GM19397 (cell line): ENCODE measurements at regions not wholly inside any gene's neighbourhood (a gene's known extent, or its start where the extent isn't known, plus 50 kb on each side); places are given as distances from the start of the nearest gene placed in this dataset.
"Not testable (repeated sequence)": the region's sequence is repeated elsewhere in the genome, so short reads cannot be mapped to it uniquely, and the experiment has no call there.

Source experiments
- ATAC-seq: cut with Tn5 transposase; IDR thresholded peaks from one replicate; pipeline ENCODE4 v1.9.1; 2021; ENCODE audit warnings: mild to moderate bottlenecking, moderate library complexity; ENCODE audit not compliant: unreplicated experiment

GRCh38 chr2:13335862-13336535, 619.3 kb downstream of the TRIB2 start:
- no peak for ATAC-seq

- no peak for ATAC-seq
These were observed 634.3 kb downstream of the TRIB2 start for GRCh38 chr2:13351068-13351467.

GRCh38 chr2:13353083-13353482, 636.3 kb downstream of the TRIB2 start:
- no peak for ATAC-seq

GRCh38 chr2:13354031-13354430, 637.3 kb downstream of the TRIB2 start:
- no peak for ATAC-seq

GRCh38 chr2:13381928-13382327, 665.2 kb downstream of the TRIB2 start:
- not testable (repeated sequence) for ATAC-seq

DNA sequence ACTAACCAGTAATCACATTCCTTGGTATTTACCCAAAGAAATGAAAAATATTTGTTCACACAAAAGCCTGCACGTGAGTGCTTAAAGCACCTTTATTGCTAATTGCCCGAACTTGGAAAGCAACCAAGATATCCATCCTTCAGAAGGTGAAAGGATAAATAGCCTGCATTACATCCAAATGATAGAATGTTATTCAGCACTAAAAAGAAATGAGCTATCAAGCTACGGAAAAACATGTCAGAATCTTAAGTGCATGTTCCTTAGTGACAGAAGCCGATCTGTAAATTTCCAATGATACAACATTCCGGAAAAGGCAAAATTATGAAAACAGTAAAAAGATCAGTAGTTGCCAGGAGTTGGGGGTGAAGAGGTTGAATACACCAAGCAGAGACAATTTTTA, 672.4 kb downstream of the TRIB2 start:
- not testable (repeated sequence) for ATAC-seq

DNA sequence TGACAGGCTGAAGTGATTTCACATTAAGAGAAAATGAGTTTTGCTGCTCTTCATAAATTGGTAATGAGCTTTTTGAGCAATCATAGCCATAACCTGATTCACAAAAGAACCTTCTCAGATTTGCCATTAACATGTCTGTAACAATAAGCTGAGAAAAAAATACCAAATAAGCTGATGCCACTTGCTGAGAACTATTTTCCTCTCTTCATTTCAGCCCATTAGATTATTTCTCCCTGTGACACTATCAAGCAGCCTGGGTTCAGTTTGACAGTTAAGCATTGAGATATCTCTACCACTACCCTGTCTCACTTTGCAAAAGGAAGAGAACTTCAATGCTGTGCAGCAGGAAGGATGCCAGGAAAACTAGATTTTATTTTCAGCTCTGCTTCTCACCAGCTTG, 673.9 kb downstream of the TRIB2 start:
- ATAC-seq = no peak

DNA sequence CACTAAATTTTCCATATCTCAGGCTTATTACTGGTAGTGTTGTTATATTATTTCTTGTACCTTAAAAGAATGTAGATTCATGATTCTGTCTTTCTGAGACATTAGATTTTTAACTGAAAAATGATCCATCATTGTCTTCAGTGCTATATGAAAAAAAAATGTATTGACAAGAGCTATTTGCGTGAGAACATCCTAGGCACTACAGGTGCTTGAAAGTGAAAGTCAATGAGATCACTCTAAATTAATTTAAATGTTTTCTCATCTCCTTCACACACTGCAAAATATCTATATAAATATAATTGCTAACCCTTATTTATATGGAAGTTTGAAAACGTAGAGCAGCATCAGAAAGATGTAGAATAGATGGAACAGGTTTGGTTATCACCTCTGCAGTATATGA, 684.6 kb downstream of the TRIB2 start:
- ATAC-seq = no peak

DNA sequence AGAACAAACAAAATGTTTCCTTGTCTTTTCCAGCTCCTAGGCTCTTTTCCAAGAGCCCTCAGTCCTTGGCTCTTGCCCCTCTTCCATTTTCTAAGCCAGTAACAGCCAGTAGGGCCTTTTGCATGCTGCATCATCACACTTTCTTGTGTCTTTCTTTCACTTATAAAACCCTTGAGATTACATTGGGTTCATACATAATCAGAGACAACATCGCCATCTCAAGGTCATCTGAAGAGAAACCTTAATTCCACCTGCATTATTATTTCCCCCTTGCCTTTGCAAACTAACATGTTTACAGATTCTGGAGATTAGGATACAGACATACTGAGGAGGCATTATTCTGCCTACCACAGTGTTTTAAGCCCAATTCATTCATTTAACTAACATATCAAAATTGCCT, 697.3 kb downstream of the TRIB2 start:
- no peak for ATAC-seq

DNA sequence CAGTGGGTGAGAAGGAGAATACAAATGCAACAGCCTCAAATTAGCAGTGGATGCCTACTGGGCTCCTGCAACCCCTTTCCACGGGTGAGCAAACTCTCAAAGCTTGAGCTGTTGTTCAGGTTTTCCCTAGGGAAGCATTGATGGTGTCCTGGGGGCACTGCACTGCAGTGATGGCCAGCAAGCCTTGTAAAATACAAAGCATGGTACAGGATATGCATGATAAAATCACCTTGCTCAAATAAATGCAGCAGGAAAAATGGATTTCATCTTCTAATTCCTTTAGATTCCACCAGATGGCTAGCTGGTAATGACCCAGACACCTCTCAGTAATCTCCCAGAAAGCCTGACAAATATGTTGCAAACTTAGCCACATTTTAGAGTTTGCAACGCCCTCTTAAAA, 698.2 kb downstream of the TRIB2 start:
- no peak for ATAC-seq

DNA sequence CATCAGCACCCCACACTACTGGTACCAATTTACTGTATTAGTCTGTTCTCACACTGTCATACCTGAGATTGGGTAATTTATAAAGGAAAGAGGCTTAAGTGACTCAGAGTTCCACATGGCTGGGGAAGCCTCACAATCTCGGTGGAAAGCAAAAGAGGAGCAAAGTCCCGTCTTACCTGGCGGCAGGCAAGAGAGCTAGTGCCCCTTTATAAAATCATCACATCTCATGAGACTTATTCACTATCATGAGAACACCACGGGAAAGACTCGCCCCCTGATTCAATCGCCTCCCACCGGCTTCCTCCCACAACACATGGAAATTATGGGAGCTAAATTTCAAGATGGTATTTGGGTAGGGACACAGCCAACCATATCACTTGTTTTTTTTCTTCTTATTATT, 717.2 kb downstream of the TRIB2 start:
- ATAC-seq = no peak

DNA sequence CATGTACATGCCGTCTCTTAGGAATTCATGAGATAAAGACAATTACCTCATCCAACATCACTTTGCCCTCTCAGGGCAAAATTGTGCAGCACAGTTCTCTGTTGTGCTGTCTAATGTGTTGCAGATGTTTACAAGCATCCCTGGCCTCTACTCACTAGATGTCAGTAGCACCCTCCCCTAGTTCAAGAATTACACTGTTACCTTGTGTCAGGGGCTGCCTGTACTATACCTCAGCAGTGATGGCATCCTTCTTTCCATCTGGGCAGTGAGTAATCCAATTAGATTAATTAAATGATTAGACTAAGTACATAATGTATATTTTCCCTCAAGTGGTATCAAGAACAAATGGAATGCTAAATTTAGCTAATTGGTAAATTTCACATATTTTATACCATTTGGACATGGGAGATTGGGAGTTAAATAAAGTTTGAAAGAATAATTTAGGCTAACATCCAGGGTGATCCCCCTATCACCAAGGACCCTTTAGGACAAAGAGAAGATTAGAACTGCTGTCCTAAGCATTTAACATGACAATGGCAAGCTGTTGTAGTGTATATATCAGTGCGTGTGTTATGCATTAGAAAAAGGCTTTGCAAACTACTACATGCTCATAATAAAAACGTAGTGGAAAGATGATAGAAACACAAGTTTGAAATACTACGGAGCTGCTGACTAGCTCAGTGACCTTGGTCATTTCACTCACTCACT, 727.0 kb downstream of the TRIB2 start:
- not testable (repeated sequence) for ATAC-seq

DNA sequence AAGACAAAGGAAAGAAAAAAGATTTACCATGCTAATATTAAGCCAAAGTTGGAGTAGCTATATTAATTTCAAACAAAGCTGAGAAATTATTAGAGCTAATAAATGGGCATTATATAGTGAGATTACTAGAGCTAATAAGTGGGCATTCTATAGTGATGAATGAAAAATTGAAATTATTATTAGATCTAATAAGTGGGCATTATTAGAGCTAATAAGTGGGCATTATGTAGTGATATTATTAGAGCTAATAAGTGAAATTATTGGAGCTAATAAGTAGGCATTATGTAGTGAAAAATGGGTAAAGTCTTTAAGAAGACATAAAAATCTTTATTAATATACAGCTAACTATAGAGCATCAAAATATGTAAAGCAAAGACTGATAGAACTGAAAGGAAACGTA, 745.7 kb downstream of the TRIB2 start:
- ATAC-seq = no peak

- no peak for ATAC-seq
These were observed 749.3 kb downstream of the TRIB2 start for GRCh38 chr2:13466076-13466475.

- ATAC-seq = no peak
These were observed 757.8 kb downstream of the TRIB2 start for GRCh38 chr2:13474538-13474937.

DNA sequence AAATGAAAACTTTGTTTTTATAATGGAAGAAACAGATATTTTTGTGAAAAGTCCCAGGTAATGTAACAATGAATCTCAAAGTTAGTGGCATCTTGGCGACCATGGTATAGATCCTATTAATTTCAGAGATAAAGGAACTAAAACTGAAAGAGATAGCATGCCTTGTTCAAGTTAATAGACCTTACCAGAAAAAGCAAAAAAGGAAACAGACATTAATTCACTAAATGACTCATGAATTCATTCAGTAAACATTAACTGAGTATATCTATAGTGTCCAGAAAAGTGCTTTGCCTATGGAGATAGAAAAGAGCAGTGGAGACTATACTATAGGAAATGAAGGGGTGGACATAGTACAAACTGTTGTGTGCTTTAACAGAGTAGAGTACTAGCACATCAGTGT, 763.3 kb downstream of the TRIB2 start:
- no peak for ATAC-seq

- no peak for ATAC-seq
These were observed 764.5 kb downstream of the TRIB2 start for GRCh38 chr2:13481201-13481600.

DNA sequence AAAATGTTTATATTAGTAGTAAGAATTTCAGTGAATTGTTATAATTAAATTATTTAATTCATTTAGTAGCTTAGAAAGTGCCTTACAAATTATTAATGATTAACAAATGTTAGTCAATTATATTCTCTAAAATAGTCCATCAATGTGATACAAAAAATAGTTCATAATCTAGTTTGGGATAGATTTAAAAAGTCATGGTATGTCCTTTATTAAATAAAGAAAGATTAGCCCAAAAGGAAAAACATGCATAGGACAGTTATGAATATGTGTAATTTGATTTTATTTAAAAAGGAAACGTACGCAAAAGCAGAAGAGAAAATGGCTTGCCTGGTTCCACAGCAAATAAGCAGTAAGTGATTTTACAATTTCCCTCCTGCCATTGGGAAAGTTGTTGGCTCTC, 768.5 kb downstream of the TRIB2 start:
- no peak for ATAC-seq

- ATAC-seq = no peak
These were observed 772.2 kb downstream of the TRIB2 start for GRCh38 chr2:13488965-13489364.

DNA sequence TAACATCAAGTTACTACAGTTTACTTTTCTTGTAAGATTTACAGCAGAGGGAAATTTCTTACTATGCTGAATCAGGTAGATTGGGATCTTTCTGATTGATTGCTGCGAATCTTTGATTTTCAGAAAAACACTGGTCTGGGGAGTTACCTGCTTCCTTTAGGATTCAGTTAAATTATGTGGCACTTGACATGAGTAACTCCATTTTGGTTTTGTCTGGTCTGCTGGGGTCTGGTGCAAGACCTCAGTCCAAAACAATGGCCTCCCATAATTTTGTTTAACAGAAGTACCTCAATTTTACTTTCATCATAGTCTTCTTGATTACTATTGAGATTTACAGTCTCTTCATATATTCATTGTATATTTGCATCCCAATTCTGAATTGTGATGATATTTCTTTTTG, 775.5 kb downstream of the TRIB2 start:
- ATAC-seq = no peak

- ATAC-seq = no peak
These were observed 778.3 kb downstream of the TRIB2 start for GRCh38 chr2:13495051-13495450.

GRCh38 chr2:13504808-13505207, 788.1 kb downstream of the TRIB2 start:
- peak; percentile 77 for ATAC-seq

DNA sequence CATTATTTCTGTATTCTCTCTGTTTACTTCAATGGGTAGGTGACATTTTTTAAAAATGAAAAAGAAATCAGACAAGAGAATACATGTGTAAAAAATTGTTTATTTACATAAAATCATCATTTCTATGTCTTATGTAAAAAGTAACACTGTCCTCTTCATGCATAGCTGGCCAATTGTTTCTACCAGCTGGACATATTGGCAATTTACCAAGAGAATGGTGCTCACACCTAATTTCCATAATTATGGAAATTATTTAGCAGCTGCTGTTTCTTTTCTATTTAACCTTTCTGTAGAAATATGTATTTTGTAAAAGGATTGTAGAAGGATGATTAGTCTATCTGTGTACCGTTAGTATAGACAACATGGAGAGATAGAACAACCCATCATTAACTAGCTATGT, 791.9 kb downstream of the TRIB2 start:
- ATAC-seq = no peak
